ENCODE measurements at regions not wholly inside any gene's neighbourhood (a gene's known extent, or its start where the extent isn't known, plus 50 kb on each side); places are given as distances from the start of the nearest gene placed in this dataset.

GRCh38 chr6:125431971-125432370 is 130.2 kb upstream of the HDDC2 start:
- TF ChIP-seq POLR2A (IDR thresholded peaks at IDR 0.05): no peak
- TF ChIP-seq, protein P1, sequence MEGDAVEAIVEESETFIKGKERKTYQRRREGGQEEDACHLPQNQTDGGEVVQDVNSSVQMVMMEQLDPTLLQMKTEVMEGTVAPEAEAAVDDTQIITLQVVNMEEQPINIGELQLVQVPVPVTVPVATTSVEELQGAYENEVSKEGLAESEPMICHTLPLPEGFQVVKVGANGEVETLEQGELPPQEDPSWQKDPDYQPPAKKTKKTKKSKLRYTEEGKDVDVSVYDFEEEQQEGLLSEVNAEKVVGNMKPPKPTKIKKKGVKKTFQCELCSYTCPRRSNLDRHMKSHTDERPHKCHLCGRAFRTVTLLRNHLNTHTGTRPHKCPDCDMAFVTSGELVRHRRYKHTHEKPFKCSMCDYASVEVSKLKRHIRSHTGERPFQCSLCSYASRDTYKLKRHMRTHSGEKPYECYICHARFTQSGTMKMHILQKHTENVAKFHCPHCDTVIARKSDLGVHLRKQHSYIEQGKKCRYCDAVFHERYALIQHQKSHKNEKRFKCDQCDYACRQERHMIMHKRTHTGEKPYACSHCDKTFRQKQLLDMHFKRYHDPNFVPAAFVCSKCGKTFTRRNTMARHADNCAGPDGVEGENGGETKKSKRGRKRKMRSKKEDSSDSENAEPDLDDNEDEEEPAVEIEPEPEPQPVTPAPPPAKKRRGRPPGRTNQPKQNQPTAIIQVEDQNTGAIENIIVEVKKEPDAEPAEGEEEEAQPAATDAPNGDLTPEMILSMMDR (IDR thresholded peaks at IDR 0.05): no peak

Data from lower leg skin (tissue), 3 donors.